Epithelial cell of proximal tubule (primary cell): ENCODE measurements at regions not wholly inside any gene's neighbourhood (a gene's known extent, or its start where the extent isn't known, plus 50 kb on each side); places are given as distances from the start of the nearest gene placed in this dataset.

Source experiments
- DNase-seq: peaks from one replicate; pipeline ENCODE4 v3.0.0-alpha.2; 2011; ENCODE audit warnings: low read depth
- H3K4me3 ChIP-seq: 2 replicates; pipeline ENCODE4 v1.5.1; 2011; ENCODE audit warnings: low read depth, mild to moderate bottlenecking, low read length
- TF ChIP-seq, protein P1 (sequence below): conservative IDR thresholded peaks from 2 replicates; pipeline ENCODE4 v1.5.1; 2012; ENCODE audit warnings: low read depth, mild to moderate bottlenecking, low read length

DNA sequence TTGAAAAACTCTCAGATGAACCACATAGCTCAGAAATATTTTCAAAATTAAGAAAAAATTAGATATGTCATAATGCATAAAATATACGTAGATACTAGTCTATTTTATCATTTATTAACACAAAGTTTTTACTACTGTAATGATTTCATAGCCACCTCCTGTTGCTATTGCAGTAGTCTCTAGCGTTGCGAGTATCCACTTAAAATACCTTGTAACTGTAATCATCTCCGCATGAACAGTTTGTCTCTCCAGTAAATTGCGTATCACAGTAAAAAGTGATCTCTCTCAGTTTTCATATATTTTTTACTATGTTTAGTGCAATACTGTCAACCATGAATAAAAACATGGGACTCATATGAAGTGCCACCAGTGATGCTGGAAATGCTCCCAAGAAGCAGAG, 417.9 kb upstream of the ZNF462 start:
- no peak overlapping the region for H3K4me3 ChIP-seq
- DNase-seq = no peak
- TF ChIP-seq, protein P1, sequence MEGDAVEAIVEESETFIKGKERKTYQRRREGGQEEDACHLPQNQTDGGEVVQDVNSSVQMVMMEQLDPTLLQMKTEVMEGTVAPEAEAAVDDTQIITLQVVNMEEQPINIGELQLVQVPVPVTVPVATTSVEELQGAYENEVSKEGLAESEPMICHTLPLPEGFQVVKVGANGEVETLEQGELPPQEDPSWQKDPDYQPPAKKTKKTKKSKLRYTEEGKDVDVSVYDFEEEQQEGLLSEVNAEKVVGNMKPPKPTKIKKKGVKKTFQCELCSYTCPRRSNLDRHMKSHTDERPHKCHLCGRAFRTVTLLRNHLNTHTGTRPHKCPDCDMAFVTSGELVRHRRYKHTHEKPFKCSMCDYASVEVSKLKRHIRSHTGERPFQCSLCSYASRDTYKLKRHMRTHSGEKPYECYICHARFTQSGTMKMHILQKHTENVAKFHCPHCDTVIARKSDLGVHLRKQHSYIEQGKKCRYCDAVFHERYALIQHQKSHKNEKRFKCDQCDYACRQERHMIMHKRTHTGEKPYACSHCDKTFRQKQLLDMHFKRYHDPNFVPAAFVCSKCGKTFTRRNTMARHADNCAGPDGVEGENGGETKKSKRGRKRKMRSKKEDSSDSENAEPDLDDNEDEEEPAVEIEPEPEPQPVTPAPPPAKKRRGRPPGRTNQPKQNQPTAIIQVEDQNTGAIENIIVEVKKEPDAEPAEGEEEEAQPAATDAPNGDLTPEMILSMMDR = no peak

DNA sequence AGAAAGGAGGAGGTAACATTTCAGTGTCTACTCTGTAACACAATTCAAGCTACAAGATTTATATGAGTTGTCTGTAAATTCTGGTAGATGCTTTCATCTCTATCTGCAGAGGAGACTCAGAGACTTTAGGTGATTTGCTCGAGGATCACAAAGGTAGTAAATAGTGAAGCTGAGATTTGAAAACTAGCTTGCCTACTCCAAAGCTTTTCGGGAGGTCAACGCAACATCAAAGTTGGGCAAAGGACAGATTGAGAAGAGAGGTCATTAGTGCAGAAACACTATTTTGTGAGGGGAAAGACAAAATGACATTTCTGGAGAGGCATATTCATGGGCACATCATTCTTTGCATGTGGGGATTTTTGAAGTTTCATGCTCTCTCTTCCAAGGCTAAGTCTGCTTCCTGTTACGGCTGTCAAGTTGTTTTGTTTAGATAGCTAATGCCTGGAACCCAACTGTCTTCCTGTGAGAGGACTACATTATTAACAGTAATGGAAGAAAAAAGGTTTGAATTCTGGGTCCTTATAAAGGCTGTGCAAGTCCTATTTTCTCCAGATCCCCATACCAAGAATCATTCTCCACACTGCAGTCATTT, 413.5 kb upstream of the ZNF462 start:
- DNase-seq = no peak
- TF ChIP-seq, protein P1 = no peak
- H3K4me3 ChIP-seq = no peak overlapping the region

GRCh38 chr9:106450549-106450948, 412.4 kb upstream of the ZNF462 start:
- H3K4me3 ChIP-seq = no peak overlapping the region
- TF ChIP-seq, protein P1 = no peak
- no peak for DNase-seq

DNA sequence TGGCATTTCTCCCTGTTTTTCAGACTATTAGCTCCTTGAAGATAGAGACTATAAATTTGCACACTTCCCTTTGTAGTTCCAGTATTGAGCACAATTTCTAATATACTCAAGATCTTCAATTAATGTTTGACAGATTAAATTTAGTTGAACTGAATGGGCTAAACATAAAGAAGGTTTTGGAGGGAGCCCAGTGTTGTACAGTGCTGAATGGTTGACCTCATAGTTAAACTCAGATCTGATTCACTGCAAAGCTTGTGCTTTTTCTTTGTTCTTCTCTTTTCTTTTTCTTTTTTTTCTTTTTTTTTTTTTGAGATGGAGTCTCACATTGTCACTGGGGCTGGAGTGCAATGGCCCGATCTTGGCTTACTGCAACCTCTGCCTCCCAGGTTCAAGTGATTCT, 411.7 kb upstream of the ZNF462 start:
- TF ChIP-seq, protein P1 = no peak
- H3K4me3 ChIP-seq = no peak overlapping the region
- DNase-seq = no peak

DNA sequence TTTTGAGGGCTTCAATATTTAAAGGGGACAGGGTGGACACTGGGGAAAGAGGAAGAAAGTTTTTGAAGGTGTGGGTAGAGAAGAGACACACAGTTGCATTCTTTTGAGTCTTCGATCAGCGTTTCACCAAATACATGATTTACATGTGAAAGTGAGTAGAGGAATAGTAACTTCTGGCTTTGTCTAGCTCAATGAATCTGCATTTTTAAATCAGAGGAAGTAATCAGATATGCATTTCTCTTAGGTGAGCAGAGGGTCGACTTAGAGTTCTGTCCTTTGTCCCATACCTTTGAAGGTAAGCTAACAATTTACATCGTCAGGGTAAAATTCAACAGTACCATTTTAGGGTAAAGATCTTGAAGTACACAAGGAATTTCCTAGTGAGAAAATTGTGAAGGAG, 406.4 kb upstream of the ZNF462 start:
- DNase-seq = no peak
- H3K4me3 ChIP-seq = no peak overlapping the region
- TF ChIP-seq, protein P1 = no peak

- DNase-seq = no peak
- no peak overlapping the region for H3K4me3 ChIP-seq
- TF ChIP-seq, protein P1 = no peak
Measured at GRCh38 chr9:106467113-106467864, 395.7 kb upstream of the ZNF462 start.

DNA sequence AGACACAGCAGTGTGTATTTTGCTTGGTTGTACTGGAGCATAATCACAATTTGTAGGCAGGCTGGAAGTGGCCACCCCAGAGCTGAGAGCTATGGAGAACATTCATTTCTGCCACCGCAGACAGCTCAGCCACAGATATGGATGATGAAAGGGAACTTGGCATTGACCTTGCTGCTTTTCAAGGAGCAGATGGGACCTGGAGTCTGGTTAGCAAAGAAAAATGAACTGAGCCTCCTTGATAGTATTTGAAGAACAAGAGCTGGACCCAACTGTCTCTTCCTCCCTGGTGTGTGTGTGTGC, 395.2 kb upstream of the ZNF462 start:
- TF ChIP-seq, protein P1 = no peak
- H3K4me3 ChIP-seq = no peak overlapping the region
- no peak for DNase-seq
